Upper lobe of left lung (tissue), 6 donors: ENCODE measurements at regions not wholly inside any gene's neighbourhood (a gene's known extent, or its start where the extent isn't known, plus 50 kb on each side); places are given as distances from the start of the nearest gene placed in this dataset.

ENCODE experiments used
- ATAC-seq, 2 donors: fragments of 200-7000 bp; cut with Tn5 transposase; one replicate each; pipeline ENCODE4 v1.9.1; 2022; ENCODE audit warnings: mild to moderate bottlenecking in 2 of 2, moderate library complexity in 2 of 2; ENCODE audit not compliant: low FRiP score in 2 of 2
- DNase-seq, 2 donors: peaks; one replicate each; pipeline ENCODE4 v3.0.0-alpha.2; 2019 to 2020
- H3K27ac ChIP-seq, 4 donors: fragments of 200-600 bp; sonication (generic); one replicate each; pipeline ENCODE4 v1.5.1; 2016 to 2019
- H3K27me3 ChIP-seq, 4 donors: fragments of 200-600 bp; sonication (generic); one replicate each; pipeline ENCODE4 v1.5.1; 2017 to 2019
- H3K36me3 ChIP-seq, 4 donors: fragments of 200-600 bp; sonication (generic); one replicate each; pipeline ENCODE4 v1.5.1; 2016 to 2019
- H3K4me1 ChIP-seq, 4 donors: fragments of 200-600 bp; sonication (generic); one replicate each; pipeline ENCODE4 v1.5.1; 2018 to 2019
- H3K4me3 ChIP-seq, 4 donors: fragments of 200-600 bp; sonication (generic); one replicate each; pipeline ENCODE4 v1.5.1; 2017 to 2019; ENCODE audit warnings: mild to moderate bottlenecking in 2 of 4, moderate library complexity in 1 of 4
- H3K9me3 ChIP-seq, 4 donors: fragments of 200-600 bp; sonication (generic); one replicate each; pipeline ENCODE4 v1.5.1; 2018 to 2019
- EP300 ChIP-seq, 4 donors: sonication (generic); formaldehyde crosslinking; IDR thresholded peaks; one replicate each; pipeline ENCODE4 v1.5.1; 2017; ENCODE audit warnings: antibody characterized with exemption in 4 of 4, control low read depth in 2 of 4
- POLR2A ChIP-seq, 4 donors: fragments of 450-650 bp; IDR thresholded peaks; one replicate each; pipeline ENCODE4 v1.5.1; 2016 to 2017; ENCODE audit warnings: antibody characterized with exemption in 4 of 4, mild to moderate bottlenecking in 2 of 4
- POLR2AphosphoS5 ChIP-seq, 2 donors: sonication (generic); formaldehyde crosslinking; IDR thresholded peaks; one replicate each; pipeline ENCODE4 v1.5.1; 2017; ENCODE audit warnings: antibody characterized with exemption in 2 of 2
- WGBS, 2 donors: methylation state at CpG; one replicate each; pipeline ENCODE4 v1.1.5; 2017 to 2018; 5-methylcytosine and 5-hydroxymethylcytosine counted together
- TF ChIP-seq, protein P1 (sequence below), 6 experiments: fragments of 450-650 bp in 4 of 6; fragments of 200-600 bp in 2 of 6; sonication (generic) in 2 of 6; IDR thresholded peaks; one replicate each; pipeline ENCODE4 v1.5.1; 2016 to 2019; ENCODE audit warnings: antibody characterized with exemption in 6 of 6
- donor health status: DM: no; HTN: no; CAD: no; lungs with moderate emphysema.
- donor health status: DM: no; HTN: yes; CAD: no; lungs with severe emphysema.

DNA sequence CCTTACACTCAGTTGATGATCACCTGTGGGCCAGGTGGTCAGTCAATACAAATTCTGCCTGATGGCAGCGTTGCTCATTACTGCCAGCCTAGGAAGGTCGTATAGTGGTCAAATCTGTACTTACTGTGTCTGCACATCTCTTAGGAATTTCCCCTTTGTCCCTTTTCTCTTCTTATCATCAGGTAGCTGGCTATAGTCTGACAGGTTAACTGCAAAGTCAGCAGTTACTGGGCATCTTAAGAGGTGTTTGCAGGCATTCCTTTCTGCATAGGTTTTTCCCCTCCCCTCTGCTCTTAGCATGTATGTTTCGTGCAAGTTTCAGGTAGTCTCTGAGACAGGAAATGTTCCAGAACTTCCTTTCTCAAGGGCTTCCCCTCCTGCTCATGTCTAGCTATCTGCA is 298.7 kb downstream of the LRRIQ3 start:
- no peak overlapping the region for H3K27ac ChIP-seq
- no peaks in the 10 kb centered on the region for H3K4me1 ChIP-seq
- no peak overlapping the region for H3K4me3 ChIP-seq
- ATAC-seq (no peak), DNase-seq (no peak)
- no peaks in the 10 kb centered on the region for H3K9me3 ChIP-seq
- H3K36me3 ChIP-seq, result no peaks in the 10 kb centered on the region
- 27 to 28% methylated on average over 3 of the region's 3 CpGs for WGBS, 2 donors
- TF ChIP-seq, protein P1, sequence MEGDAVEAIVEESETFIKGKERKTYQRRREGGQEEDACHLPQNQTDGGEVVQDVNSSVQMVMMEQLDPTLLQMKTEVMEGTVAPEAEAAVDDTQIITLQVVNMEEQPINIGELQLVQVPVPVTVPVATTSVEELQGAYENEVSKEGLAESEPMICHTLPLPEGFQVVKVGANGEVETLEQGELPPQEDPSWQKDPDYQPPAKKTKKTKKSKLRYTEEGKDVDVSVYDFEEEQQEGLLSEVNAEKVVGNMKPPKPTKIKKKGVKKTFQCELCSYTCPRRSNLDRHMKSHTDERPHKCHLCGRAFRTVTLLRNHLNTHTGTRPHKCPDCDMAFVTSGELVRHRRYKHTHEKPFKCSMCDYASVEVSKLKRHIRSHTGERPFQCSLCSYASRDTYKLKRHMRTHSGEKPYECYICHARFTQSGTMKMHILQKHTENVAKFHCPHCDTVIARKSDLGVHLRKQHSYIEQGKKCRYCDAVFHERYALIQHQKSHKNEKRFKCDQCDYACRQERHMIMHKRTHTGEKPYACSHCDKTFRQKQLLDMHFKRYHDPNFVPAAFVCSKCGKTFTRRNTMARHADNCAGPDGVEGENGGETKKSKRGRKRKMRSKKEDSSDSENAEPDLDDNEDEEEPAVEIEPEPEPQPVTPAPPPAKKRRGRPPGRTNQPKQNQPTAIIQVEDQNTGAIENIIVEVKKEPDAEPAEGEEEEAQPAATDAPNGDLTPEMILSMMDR (IDR thresholded peaks at IDR 0.05), result no peak
- TF ChIP-seq EP300 (IDR thresholded peaks at IDR 0.05) (no peak), POLR2AphosphoS5 (IDR thresholded peaks at IDR 0.05) (no peak), POLR2A (IDR thresholded peaks at IDR 0.05) (no peak)
- H3K27me3 ChIP-seq, result no peaks in the 10 kb centered on the region

DNA sequence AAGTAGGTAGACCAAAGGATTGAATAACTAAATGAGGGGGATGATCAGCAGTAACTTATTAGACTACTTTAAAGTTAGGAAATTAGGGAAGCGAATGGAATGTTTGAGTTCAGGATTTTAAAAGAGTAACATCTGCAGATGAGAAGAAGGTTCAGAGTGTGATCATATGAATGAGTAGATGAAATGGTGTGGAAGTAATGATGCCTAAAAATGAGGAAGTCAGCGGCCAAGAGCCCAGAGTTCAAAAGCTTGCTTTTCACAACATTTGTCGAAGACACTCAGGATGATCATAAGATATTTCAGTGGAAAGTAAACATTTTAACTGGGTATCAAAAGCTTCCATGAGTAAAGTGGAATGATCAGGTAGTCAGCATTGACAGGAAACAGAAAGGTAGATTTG is 299.4 kb downstream of the LRRIQ3 start:
- Histone ChIP-seq H3K36me3 (no peaks in the 10 kb centered on the region), H3K4me1 (no peaks in the 10 kb centered on the region), H3K9me3 (no peaks in the 10 kb centered on the region), H3K27ac (no peak overlapping the region), H3K4me3 (no peak overlapping the region), H3K27me3 (no peaks in the 10 kb centered on the region)
- no peak for DNase-seq
- TF ChIP-seq, protein P1 (IDR thresholded peaks at IDR 0.05), result no peak
- TF ChIP-seq POLR2A (IDR thresholded peaks at IDR 0.05), result no peak
- no peak for TF ChIP-seq POLR2AphosphoS5 (IDR thresholded peaks at IDR 0.05)
- TF ChIP-seq EP300 (IDR thresholded peaks at IDR 0.05), result no peak
- WGBS, 2 donors, result 74 to 81% methylated on average over 3 of the region's 3 CpGs
- no peak for ATAC-seq

DNA sequence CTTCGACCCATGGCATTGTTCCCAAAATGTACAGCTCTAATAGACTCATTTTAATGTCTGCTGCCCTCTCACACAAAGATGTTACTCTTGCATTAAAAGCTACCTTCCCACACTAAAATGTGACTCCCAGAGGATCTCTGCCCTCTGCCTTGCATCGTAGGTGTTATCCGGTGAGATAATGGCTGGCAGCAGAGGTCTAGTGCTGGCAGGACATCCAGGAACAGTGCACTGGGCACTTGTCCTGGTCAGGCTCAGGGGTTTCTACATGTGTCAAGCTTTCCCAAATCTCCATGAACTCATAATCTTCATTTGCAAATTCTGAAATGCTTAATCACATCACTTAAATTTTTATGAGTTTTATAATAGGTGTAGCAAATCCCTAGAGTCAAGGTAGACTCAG is 310.6 kb downstream of the LRRIQ3 start:
- no peaks in the 10 kb centered on the region for H3K4me1 ChIP-seq
- ATAC-seq (no peak), DNase-seq (no peak)
- 79 to 87% methylated on average over 3 of the region's 3 CpGs for WGBS, 2 donors
- H3K27ac ChIP-seq, result no peak overlapping the region
- H3K9me3 ChIP-seq, result no peaks in the 10 kb centered on the region
- no peak overlapping the region for H3K4me3 ChIP-seq
- no peaks in the 10 kb centered on the region for H3K27me3 ChIP-seq
- no peaks in the 10 kb centered on the region for H3K36me3 ChIP-seq
- TF ChIP-seq EP300 (IDR thresholded peaks at IDR 0.05) (no peak), POLR2AphosphoS5 (IDR thresholded peaks at IDR 0.05) (no peak), POLR2A (IDR thresholded peaks at IDR 0.05) (no peak)
- TF ChIP-seq, protein P1 (IDR thresholded peaks at IDR 0.05), result no peak

DNA sequence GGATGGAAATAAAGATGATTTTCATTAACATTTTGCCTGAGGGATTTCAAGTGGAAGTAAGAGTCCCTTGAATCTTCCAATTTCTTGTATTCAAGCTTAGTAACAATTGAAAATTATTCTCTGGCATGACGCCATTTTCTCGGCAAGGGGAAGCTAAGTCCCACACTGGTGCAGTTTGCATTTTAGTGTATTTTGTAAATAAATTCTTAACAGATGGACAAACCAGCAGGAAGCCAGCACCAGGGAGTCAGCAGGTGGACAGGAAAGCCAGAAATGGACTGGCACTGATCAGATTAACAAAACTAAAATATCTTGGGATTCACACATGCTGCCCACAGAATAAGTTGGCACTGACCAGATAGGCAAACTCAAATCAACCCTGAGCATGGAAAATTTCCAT is 311.3 kb downstream of the LRRIQ3 start:
- Histone ChIP-seq H3K27me3 (no peaks in the 10 kb centered on the region), H3K4me1 (no peaks in the 10 kb centered on the region), H3K4me3 (no peak overlapping the region), H3K36me3 (no peaks in the 10 kb centered on the region), H3K9me3 (no peaks in the 10 kb centered on the region), H3K27ac (no peak overlapping the region)
- no peak for DNase-seq
- 60 to 71% methylated on average over 2 of the region's 2 CpGs for WGBS, 2 donors
- no peak for ATAC-seq
- TF ChIP-seq POLR2A (IDR thresholded peaks at IDR 0.05), result no peak
- no peak for TF ChIP-seq POLR2AphosphoS5 (IDR thresholded peaks at IDR 0.05)
- no peak for TF ChIP-seq EP300 (IDR thresholded peaks at IDR 0.05)
- TF ChIP-seq, protein P1 (IDR thresholded peaks at IDR 0.05), result no peak

DNA sequence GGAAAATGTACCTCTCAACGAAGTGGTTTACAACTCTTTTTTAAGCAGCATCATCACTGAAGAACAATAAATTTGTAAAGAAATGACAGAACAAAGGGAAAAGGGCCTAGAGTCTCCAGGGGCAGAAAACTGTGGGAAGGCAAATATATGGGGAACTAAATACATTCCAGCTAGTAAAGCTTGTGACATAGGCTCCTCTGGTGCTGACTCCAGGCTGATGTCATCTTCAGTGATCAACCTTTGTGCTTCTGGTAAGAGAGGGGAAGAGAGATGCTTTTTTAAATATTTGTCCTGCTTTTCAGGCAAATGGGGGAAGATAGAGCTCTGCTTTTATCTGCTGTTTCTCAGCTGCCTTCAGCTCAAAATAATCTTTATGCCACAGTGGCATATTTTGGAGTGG is 323.2 kb downstream of the LRRIQ3 start:
- WGBS, 2 donors, result 73 to 78% methylated on average over 1 of the region's 1 CpG
- Histone ChIP-seq H3K4me1 (no peaks in the 10 kb centered on the region), H3K27me3 (no peaks in the 10 kb centered on the region), H3K9me3 (no peaks in the 10 kb centered on the region), H3K4me3 (no peak overlapping the region), H3K27ac (no peak overlapping the region), H3K36me3 (no peaks in the 10 kb centered on the region)
- no peak for ATAC-seq
- DNase-seq, result no peak
- TF ChIP-seq POLR2A (IDR thresholded peaks at IDR 0.05), result no peak
- no peak for TF ChIP-seq EP300 (IDR thresholded peaks at IDR 0.05)
- TF ChIP-seq, protein P1 (IDR thresholded peaks at IDR 0.05), result no peak
- no peak for TF ChIP-seq POLR2AphosphoS5 (IDR thresholded peaks at IDR 0.05)
